Upper lobe of left lung (tissue), 6 donors: ENCODE measurements at regions not wholly inside any gene's neighbourhood (a gene's known extent, or its start where the extent isn't known, plus 50 kb on each side); places are given as distances from the start of the nearest gene placed in this dataset.

Experiments used
- ATAC-seq, 2 donors: fragments of 200-7000 bp; cut with Tn5 transposase; one replicate each; pipeline ENCODE4 v1.9.1; 2022; ENCODE audit warnings: mild to moderate bottlenecking in 2 of 2, moderate library complexity in 2 of 2; ENCODE audit not compliant: low FRiP score in 2 of 2
- DNase-seq, 2 donors: peaks; one replicate each; pipeline ENCODE4 v3.0.0-alpha.2; 2019 to 2020
- H3K27ac ChIP-seq, 4 donors: fragments of 200-600 bp; sonication (generic); one replicate each; pipeline ENCODE4 v1.5.1; 2016 to 2019
- H3K27me3 ChIP-seq, 4 donors: fragments of 200-600 bp; sonication (generic); one replicate each; pipeline ENCODE4 v1.5.1; 2017 to 2019
- H3K36me3 ChIP-seq, 4 donors: fragments of 200-600 bp; sonication (generic); one replicate each; pipeline ENCODE4 v1.5.1; 2016 to 2019
- H3K4me1 ChIP-seq, 4 donors: fragments of 200-600 bp; sonication (generic); one replicate each; pipeline ENCODE4 v1.5.1; 2018 to 2019
- H3K4me3 ChIP-seq, 4 donors: fragments of 200-600 bp; sonication (generic); one replicate each; pipeline ENCODE4 v1.5.1; 2017 to 2019; ENCODE audit warnings: mild to moderate bottlenecking in 2 of 4, moderate library complexity in 1 of 4
- H3K9me3 ChIP-seq, 4 donors: fragments of 200-600 bp; sonication (generic); one replicate each; pipeline ENCODE4 v1.5.1; 2018 to 2019
- EP300 ChIP-seq, 4 donors: sonication (generic); formaldehyde crosslinking; IDR thresholded peaks; one replicate each; pipeline ENCODE4 v1.5.1; 2017; ENCODE audit warnings: antibody characterized with exemption in 4 of 4, control low read depth in 2 of 4
- POLR2A ChIP-seq, 4 donors: fragments of 450-650 bp; IDR thresholded peaks; one replicate each; pipeline ENCODE4 v1.5.1; 2016 to 2017; ENCODE audit warnings: antibody characterized with exemption in 4 of 4, mild to moderate bottlenecking in 2 of 4
- POLR2AphosphoS5 ChIP-seq, 2 donors: sonication (generic); formaldehyde crosslinking; IDR thresholded peaks; one replicate each; pipeline ENCODE4 v1.5.1; 2017; ENCODE audit warnings: antibody characterized with exemption in 2 of 2
- WGBS, 2 donors: methylation state at CpG; one replicate each; pipeline ENCODE4 v1.1.5; 2017 to 2018; 5-methylcytosine and 5-hydroxymethylcytosine counted together
- TF ChIP-seq, protein P1 (sequence below), 6 experiments: fragments of 450-650 bp in 4 of 6; fragments of 200-600 bp in 2 of 6; sonication (generic) in 2 of 6; IDR thresholded peaks; one replicate each; pipeline ENCODE4 v1.5.1; 2016 to 2019; ENCODE audit warnings: antibody characterized with exemption in 6 of 6
- donor health status: DM: no; HTN: no; CAD: no; lungs with moderate emphysema.
- donor health status: DM: no; HTN: yes; CAD: no; lungs with severe emphysema.

DNA sequence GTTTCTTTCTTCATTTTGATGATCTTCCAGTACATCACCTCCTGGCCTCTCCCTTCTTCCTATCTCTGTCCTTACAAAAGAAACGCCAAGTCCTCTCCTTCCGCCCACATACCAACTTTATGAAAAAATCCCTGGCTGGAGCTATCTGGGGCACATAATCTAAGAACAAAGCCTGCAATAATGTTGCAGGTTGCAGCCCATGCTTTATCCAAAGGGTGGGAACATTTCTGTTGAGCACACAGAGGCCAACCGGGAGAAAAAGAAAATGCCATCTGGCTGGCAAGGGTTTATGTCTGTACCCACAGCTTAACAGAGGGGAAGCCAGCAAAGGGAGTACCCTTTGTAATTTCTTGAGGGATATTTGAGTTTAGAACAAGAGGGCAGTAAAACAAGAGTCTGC, 409.6 kb downstream of the SOX9 start:
- no peaks in the 10 kb centered on the region for H3K9me3 ChIP-seq
- no peaks in the 10 kb centered on the region for H3K36me3 ChIP-seq
- no peak for ATAC-seq
- H3K27me3 ChIP-seq: no peaks in the 10 kb centered on the region
- WGBS, 2 donors: 84 to 89% methylated on average over 3 of the region's 3 CpGs
- no peak overlapping the region for H3K4me3 ChIP-seq
- TF ChIP-seq POLR2AphosphoS5 (IDR thresholded peaks at IDR 0.05) (no peak), POLR2A (IDR thresholded peaks at IDR 0.05) (no peak), EP300 (IDR thresholded peaks at IDR 0.05) (no peak)
- TF ChIP-seq, protein P1, sequence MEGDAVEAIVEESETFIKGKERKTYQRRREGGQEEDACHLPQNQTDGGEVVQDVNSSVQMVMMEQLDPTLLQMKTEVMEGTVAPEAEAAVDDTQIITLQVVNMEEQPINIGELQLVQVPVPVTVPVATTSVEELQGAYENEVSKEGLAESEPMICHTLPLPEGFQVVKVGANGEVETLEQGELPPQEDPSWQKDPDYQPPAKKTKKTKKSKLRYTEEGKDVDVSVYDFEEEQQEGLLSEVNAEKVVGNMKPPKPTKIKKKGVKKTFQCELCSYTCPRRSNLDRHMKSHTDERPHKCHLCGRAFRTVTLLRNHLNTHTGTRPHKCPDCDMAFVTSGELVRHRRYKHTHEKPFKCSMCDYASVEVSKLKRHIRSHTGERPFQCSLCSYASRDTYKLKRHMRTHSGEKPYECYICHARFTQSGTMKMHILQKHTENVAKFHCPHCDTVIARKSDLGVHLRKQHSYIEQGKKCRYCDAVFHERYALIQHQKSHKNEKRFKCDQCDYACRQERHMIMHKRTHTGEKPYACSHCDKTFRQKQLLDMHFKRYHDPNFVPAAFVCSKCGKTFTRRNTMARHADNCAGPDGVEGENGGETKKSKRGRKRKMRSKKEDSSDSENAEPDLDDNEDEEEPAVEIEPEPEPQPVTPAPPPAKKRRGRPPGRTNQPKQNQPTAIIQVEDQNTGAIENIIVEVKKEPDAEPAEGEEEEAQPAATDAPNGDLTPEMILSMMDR (IDR thresholded peaks at IDR 0.05): no peak
- no peak for DNase-seq
- no peak overlapping the region for H3K27ac ChIP-seq
- no peaks in the 10 kb centered on the region for H3K4me1 ChIP-seq

DNA sequence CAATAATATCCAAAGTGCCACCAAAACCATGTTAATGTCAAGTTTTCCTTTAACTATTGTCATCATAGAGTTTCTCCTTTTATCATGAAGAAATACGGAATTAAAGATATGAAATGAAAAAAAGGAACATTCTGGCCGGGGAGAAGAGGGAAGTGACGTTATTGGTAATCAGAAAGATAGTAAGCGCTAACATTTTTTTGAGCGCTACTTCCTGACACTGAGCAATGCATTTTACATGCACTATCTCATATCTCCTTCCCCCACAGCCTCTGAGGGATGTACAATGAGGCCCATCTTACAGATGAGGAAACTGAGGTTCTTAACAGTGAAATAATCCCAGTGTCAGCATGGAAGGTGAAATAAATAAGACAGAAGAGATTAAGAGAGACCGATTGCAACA, 410.9 kb downstream of the SOX9 start:
- Histone ChIP-seq H3K4me3 (no peak overlapping the region), H3K4me1 (no peaks in the 10 kb centered on the region), H3K27me3 (no peaks in the 10 kb centered on the region), H3K36me3 (no peaks in the 10 kb centered on the region), H3K9me3 (no peaks in the 10 kb centered on the region), H3K27ac (no peak overlapping the region)
- no peak for ATAC-seq
- 66 to 67% methylated on average over 6 of the region's 6 CpGs for WGBS, 2 donors
- no peak for DNase-seq
- TF ChIP-seq, protein P1 (IDR thresholded peaks at IDR 0.05): no peak
- TF ChIP-seq POLR2AphosphoS5 (IDR thresholded peaks at IDR 0.05) (no peak), EP300 (IDR thresholded peaks at IDR 0.05) (no peak), POLR2A (IDR thresholded peaks at IDR 0.05) (no peak)

DNA sequence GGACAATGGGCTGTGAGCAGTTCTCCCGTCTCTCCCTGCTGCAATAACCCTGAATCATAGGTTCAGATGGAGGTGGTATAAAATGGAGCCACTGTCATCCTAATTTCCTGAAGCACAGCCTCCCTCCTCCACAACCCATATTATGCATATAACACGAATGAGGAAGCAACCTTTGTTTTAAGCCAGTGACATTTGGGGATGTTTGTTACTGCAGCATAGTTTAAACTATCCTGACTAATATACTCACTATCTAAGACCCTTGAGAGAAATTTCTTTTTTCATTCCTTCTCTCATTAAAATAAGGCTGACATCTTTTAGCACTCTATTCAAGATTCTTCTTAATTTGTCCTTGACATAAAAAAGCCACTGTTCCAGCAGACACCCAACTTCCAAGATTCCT, 413.4 kb downstream of the SOX9 start:
- WGBS, 2 donors: 81 to 94% methylated on average over 2 of the region's 2 CpGs
- no peak for ATAC-seq

DNA sequence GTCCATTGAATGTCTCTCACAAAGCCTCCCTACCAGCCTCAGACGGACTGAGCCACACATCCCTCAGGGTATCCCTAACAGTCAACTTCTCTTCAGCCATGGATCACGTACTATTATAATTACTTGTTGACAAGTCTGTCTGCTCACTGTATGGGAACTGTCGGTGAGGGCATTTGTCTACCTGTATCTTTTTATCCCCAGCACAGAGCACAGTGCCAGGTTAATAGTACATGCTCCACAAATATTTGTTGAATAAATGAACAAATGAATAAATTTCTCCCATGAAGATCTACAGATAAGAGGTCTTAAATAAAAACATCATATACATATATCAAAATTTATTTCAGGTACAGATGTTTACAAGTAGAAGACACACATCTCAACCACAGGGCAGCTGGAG, 414.0 kb downstream of the SOX9 start:
- no peak for ATAC-seq
- Histone ChIP-seq H3K27ac (no peak overlapping the region), H3K27me3 (no peaks in the 10 kb centered on the region), H3K36me3 (no peaks in the 10 kb centered on the region), H3K4me3 (no peak overlapping the region), H3K9me3 (no peaks in the 10 kb centered on the region), H3K4me1 (peaks cover 0 to 3% (median 2%) of the 10 kb centered on the region in 4 donors)
- 94 to 95% methylated on average over 3 of the region's 3 CpGs for WGBS, 2 donors
- DNase-seq: no peak
- TF ChIP-seq POLR2AphosphoS5 (IDR thresholded peaks at IDR 0.05) (no peak), EP300 (IDR thresholded peaks at IDR 0.05) (no peak), POLR2A (IDR thresholded peaks at IDR 0.05) (no peak)
- TF ChIP-seq, protein P1 (IDR thresholded peaks at IDR 0.05): no peak

More for the DNA sequence above, 413.4 kb downstream of the SOX9 start:
- Histone ChIP-seq H3K4me3 (no peak overlapping the region), H3K4me1 (no peaks in the 10 kb centered on the region), H3K36me3 (no peaks in the 10 kb centered on the region), H3K27me3 (no peaks in the 10 kb centered on the region), H3K9me3 (no peaks in the 10 kb centered on the region), H3K27ac (no peak overlapping the region)
- DNase-seq: no peak
- TF ChIP-seq POLR2AphosphoS5 (IDR thresholded peaks at IDR 0.05): no peak
- no peak for TF ChIP-seq EP300 (IDR thresholded peaks at IDR 0.05)
- TF ChIP-seq, protein P1 (IDR thresholded peaks at IDR 0.05): no peak
- no peak for TF ChIP-seq POLR2A (IDR thresholded peaks at IDR 0.05)

DNA sequence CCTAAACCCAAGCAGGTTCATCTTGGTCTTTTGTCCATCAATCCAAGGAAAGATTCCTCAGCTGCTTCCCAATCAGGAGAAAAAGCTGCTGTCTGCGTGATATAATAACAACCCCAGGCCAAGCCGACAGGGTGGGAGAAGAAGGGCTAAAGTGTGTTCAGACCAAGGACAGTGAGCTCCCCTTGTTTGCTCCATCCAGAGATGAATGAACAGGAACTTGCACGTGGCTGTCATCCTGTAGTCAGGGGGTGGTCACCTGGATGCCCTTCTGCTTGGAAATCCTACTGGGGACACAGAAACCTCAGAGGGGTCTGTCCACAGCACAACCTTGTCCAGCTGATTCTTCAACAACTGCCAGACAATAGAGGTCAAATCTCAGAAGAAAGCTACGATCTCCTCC, 414.5 kb downstream of the SOX9 start:
- Histone ChIP-seq H3K9me3 (no peaks in the 10 kb centered on the region), H3K36me3 (no peaks in the 10 kb centered on the region), H3K27me3 (no peaks in the 10 kb centered on the region), H3K4me3 (no peak overlapping the region), H3K27ac (no peak overlapping the region), H3K4me1 (peaks cover under 1 to 8% (median 6%) of the 10 kb centered on the region in 4 donors)
- DNase-seq (no peak), ATAC-seq (no peak)
- 61 to 79% methylated on average over 4 of the region's 4 CpGs for WGBS, 2 donors
- TF ChIP-seq POLR2AphosphoS5 (IDR thresholded peaks at IDR 0.05) (no peak), POLR2A (IDR thresholded peaks at IDR 0.05) (no peak), EP300 (IDR thresholded peaks at IDR 0.05) (no peak)
- TF ChIP-seq, protein P1 (IDR thresholded peaks at IDR 0.05): no peak
